OCI-LY3 (cell line): ENCODE measurements at regions not wholly inside any gene's neighbourhood (a gene's known extent, or its start where the extent isn't known, plus 50 kb on each side); places are given as distances from the start of the nearest gene placed in this dataset.
"Not testable (repeated sequence)": the region's sequence is repeated elsewhere in the genome, so short reads cannot be mapped to it uniquely, and the experiment has no call there.

ENCODE experiments used
- EZH2phosphoT487 ChIP-seq: fragments of 200-600 bp; shearing (Covaris generic); IDR thresholded peaks from 2 replicates; pipeline ENCODE4 v1.6.1; 2018; ENCODE audit warnings: antibody characterized with exemption, mixed run types, low read depth
- TF ChIP-seq, protein P1 (sequence below): fragments of 200-600, 300-600 bp; sonication (generic); IDR thresholded peaks from 2 replicates; pipeline ENCODE4 v1.5.1; 2014; ENCODE audit warnings: antibody characterized with exemption, low read length, low read depth

DNA sequence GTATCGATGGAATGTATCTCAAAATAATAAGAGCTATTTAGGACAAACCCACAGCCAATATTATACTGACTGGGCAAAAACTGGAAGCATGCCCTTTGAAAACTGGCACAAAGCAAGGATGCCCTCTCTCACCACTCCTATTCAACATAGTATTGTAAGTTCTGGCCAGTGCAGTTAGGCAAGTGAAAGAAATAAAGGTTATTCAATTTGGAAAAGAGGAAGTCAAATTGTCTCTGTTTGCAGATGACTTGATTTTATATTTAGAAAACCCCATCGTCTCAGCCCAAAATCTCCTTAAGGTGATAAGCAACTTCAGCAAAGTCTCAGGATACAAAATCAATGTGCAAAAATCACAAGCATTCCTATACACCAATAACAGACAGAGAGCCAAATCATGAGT lies 77.7 kb upstream of the NAMPT start:
- TF ChIP-seq, protein P1, sequence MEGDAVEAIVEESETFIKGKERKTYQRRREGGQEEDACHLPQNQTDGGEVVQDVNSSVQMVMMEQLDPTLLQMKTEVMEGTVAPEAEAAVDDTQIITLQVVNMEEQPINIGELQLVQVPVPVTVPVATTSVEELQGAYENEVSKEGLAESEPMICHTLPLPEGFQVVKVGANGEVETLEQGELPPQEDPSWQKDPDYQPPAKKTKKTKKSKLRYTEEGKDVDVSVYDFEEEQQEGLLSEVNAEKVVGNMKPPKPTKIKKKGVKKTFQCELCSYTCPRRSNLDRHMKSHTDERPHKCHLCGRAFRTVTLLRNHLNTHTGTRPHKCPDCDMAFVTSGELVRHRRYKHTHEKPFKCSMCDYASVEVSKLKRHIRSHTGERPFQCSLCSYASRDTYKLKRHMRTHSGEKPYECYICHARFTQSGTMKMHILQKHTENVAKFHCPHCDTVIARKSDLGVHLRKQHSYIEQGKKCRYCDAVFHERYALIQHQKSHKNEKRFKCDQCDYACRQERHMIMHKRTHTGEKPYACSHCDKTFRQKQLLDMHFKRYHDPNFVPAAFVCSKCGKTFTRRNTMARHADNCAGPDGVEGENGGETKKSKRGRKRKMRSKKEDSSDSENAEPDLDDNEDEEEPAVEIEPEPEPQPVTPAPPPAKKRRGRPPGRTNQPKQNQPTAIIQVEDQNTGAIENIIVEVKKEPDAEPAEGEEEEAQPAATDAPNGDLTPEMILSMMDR, result not testable (repeated sequence)
- not testable (repeated sequence) for TF ChIP-seq EZH2phosphoT487
